HepG2 (cell line): ENCODE measurements at regions not wholly inside any gene's neighbourhood (a gene's known extent, or its start where the extent isn't known, plus 50 kb on each side); places are given as distances from the start of the nearest gene placed in this dataset.

Experiments used
- ATAC-seq: fragments of 200-7000 bp; cut with Tn5 transposase; 3 replicates; pipeline ENCODE4 v1.9.1; 2020; ENCODE audit warnings: mild to moderate bottlenecking, moderate library complexity
- BruUV-seq: library from RNA; stranded (reverse); fragments of 400-500 nt; replicated peaks from 2 replicates; lab custom pipeline; 2021; lab: Mats Ljungman, UMichigan
- CTCF ChIA-PET: fragments of 300-600 bp; formaldehyde crosslinking; extraction: SDS; loops from one replicate; lab custom pipeline; 2021; ENCODE audit warnings: low total read pairs, inconsistent platforms, low intra/inter-chr PET ratio; lab: Yijun Ruan, JAX
- POLR2A ChIA-PET: fragments of 350-600 bp; sonication (Branson Sonifier 250); formaldehyde crosslinking; loops from one replicate; lab custom pipeline; 2020; ENCODE audit warnings: antibody characterized with exemption, inconsistent platforms; lab: Yijun Ruan, JAX
- DNase-seq: peaks from one replicate; pipeline ENCODE4 v3.0.0-alpha.2; 2015; ENCODE audit warnings: low spot score
- FAIRE-seq: peaks from 3 replicates; lab custom pipeline; 2011; peaks lifted over from hg19 to GRCh38; lab: Jason Lieb, UNC
- H2AFZ ChIP-seq: one replicate; pipeline ENCODE4 v1.6.1; 2011; ENCODE audit warnings: low read length, inconsistent platforms
- H3K27ac ChIP-seq: fragments of 300-600 bp; 3 replicates; pipeline ENCODE4 v1.8.0; 2011; ENCODE audit warnings: mixed run types, mild to moderate bottlenecking, mixed read lengths, low read length, inconsistent platforms; ENCODE audit not compliant: insufficient read depth; ENCODE audit errors: extremely low read length
- H3K27me3 ChIP-seq, 2 experiments: fragments of 200-600 bp in 1 of 2; 2 replicates in 1 of 2; 3 replicates in 1 of 2; pipeline versions ENCODE4 v1.6.0 to v1.8.0; 2011; ENCODE audit warnings: low read length in 2 of 2, mild to moderate bottlenecking in 2 of 2, moderate library complexity in 2 of 2, inconsistent platforms in 1 of 2; ENCODE audit not compliant: insufficient read depth in 2 of 2, control insufficient read depth in 1 of 2
- H3K36me3 ChIP-seq, 2 experiments: fragments of 200-600 bp in 1 of 2; replicated peaks in 1 of 2; 2 replicates in 1 of 2; 3 replicates in 1 of 2; pipeline versions ENCODE4 v1.5.1 to v1.8.0; 2011; ENCODE audit warnings: low read length in 2 of 2, inconsistent platforms in 1 of 2; ENCODE audit not compliant: insufficient read depth in 2 of 2, control insufficient read depth in 1 of 2
- H3K4me1 ChIP-seq: 2 replicates; pipeline ENCODE4 v1.5.1; 2012; ENCODE audit warnings: low read length, inconsistent platforms; ENCODE audit not compliant: insufficient read depth
- H3K4me2 ChIP-seq: 2 replicates; pipeline ENCODE4 v1.6.0; 2011; ENCODE audit warnings: low read depth, low read length, inconsistent platforms
- H3K4me3 ChIP-seq, 3 experiments: fragments of 200-600 bp in 1 of 3; sonication (generic), shearing (Covaris generic) in 1 of 3; replicated peaks in 1 of 3; 2 replicates each; pipeline ENCODE4 v1.5.1; 2011 to 2016; ENCODE audit warnings: low read length in 3 of 3, inconsistent platforms in 2 of 3, low read depth in 2 of 3, mild to moderate bottlenecking in 2 of 3, control low read depth in 1 of 3, mixed read lengths in 1 of 3; ENCODE audit not compliant: insufficient read depth in 1 of 3
- H3K79me2 ChIP-seq: one replicate; pipeline ENCODE4 v1.6.1; 2011; ENCODE audit warnings: low read length, inconsistent platforms; ENCODE audit not compliant: insufficient read depth
- H3K9ac ChIP-seq: 2 replicates; pipeline ENCODE4 v1.6.0; 2011; ENCODE audit warnings: mild to moderate bottlenecking, low read depth, low read length, inconsistent platforms; ENCODE audit not compliant: insufficient read depth
- H3K9me3 ChIP-seq: 2 replicates; pipeline ENCODE4 v1.5.1; 2012; ENCODE audit warnings: mild to moderate bottlenecking, low read length
- H4K20me1 ChIP-seq: 2 replicates; pipeline ENCODE4 v1.6.0; 2011; ENCODE audit warnings: inconsistent platforms, mild to moderate bottlenecking, low read length, moderate library complexity; ENCODE audit not compliant: insufficient read depth
- AHR ChIP-seq: IDR thresholded peaks from 2 replicates; pipeline ENCODE4 v1.6.1; 2018; ENCODE audit warnings: missing genetic modification reagents, missing compliant biosample characterization
- ARID4A ChIP-seq: sonication (generic); formaldehyde crosslinking; IDR thresholded peaks from 2 replicates; pipeline ENCODE4 v1.5.0; 2020; ENCODE audit warnings: mild to moderate bottlenecking, missing genetic modification reagents, borderline replicate concordance
- ATF3 ChIP-seq: sonication (generic); formaldehyde crosslinking; IDR thresholded peaks from 2 replicates; pipeline ENCODE4 v1.4.0; 2020; ENCODE audit warnings: missing genetic modification reagents
- HMG20B ChIP-seq: conservative IDR thresholded peaks from 2 replicates; pipeline ENCODE4 v1.6.1; 2016; ENCODE audit warnings: missing genetic modification reagents, missing compliant biosample characterization
- IRF2 ChIP-seq: IDR thresholded peaks from 2 replicates; pipeline ENCODE4 v1.6.1; 2018; ENCODE audit warnings: missing genetic modification reagents, missing compliant biosample characterization
- SIX4 ChIP-seq: sonication (generic); formaldehyde crosslinking; IDR thresholded peaks from 2 replicates; pipeline ENCODE4 v1.4.0; 2020; ENCODE audit warnings: missing genetic modification reagents
- SMAD9 ChIP-seq: sonication (generic); formaldehyde crosslinking; IDR thresholded peaks from 2 replicates; pipeline ENCODE4 v1.5.1; 2020; ENCODE audit warnings: mild to moderate bottlenecking, missing genetic modification reagents
- ZNF333 ChIP-seq: sonication (generic); formaldehyde crosslinking; IDR thresholded peaks from 2 replicates; pipeline ENCODE4 v1.4.0; 2020; ENCODE audit warnings: mild to moderate bottlenecking, missing genetic modification reagents, borderline replicate concordance
- in situ Hi-C: cut with HindIII; loops from 2 replicates; pipeline ENCODE4 v1.10.0; 2017; ENCODE audit warnings: low pct_unique_long_range_greater_than_20kb; ENCODE audit not compliant: extremely low pct_ligation_motif_present
- intact Hi-C: fragments of 100-400 bp; cut with micrococcal nuclease; formaldehyde crosslinking; loops from one replicate; pipeline ENCODE4 v1.10.0; 2022; ENCODE audit not compliant: unreplicated experiment

- no peaks in the 10 kb centered on the region for H3K27me3 ChIP-seq
- BruUV-seq: no TSS peak
- no peak overlapping the region for H2AFZ ChIP-seq
- DNase-seq (no peak), ATAC-seq (no peak), FAIRE-seq (no peak)
- intact Hi-C loops: no loop called here
- no peaks in the 10 kb centered on the region for H3K79me2 ChIP-seq
- H3K4me1 ChIP-seq: no peaks in the 10 kb centered on the region
- no peak overlapping the region for H3K4me2 ChIP-seq
- ChIA-PET POLR2A (no interaction called here), CTCF (no interaction called here)
- TF ChIP-seq IRF2 (CRISPR knock-in tag): no peak
- TF ChIP-seq AHR: no peak
- TF ChIP-seq SMAD9 (CRISPR knock-in tag): no peak
- TF ChIP-seq ARID4A (CRISPR knock-in tag): no peak
- no peak for TF ChIP-seq HMG20B (CRISPR knock-in tag)
- TF ChIP-seq ATF3 (CRISPR knock-in tag): no peak
- TF ChIP-seq SIX4: no peak
- no peak for TF ChIP-seq ZNF333 (CRISPR knock-in tag)
- H3K9ac ChIP-seq: no peak overlapping the region
- H3K9me3 ChIP-seq: no peaks in the 10 kb centered on the region
- H4K20me1 ChIP-seq: no peaks in the 10 kb centered on the region
- no peaks in the 10 kb centered on the region for H3K36me3 ChIP-seq
- H3K27ac ChIP-seq: no peak overlapping the region
- no peak overlapping the region for H3K4me3 ChIP-seq
- in situ Hi-C loops: no loop called here
Measured at GRCh38 chr2:7411691-7412090, 494.5 kb downstream of the RNF144A start.
